Endothelial cell of hepatic sinusoid (primary cell): ENCODE measurements at regions not wholly inside any gene's neighbourhood (a gene's known extent, or its start where the extent isn't known, plus 50 kb on each side); places are given as distances from the start of the nearest gene placed in this dataset.
"Not testable (repeated sequence)": the region's sequence is repeated elsewhere in the genome, so short reads cannot be mapped to it uniquely, and the experiment has no call there.

ENCODE experiments used
- in situ Hi-C: cut with HindIII; loops from 2 replicates; pipeline ENCODE4 v1.10.0; 2017; ENCODE audit warnings: low sequenced_read_pairs

GRCh38 chr6:48472091-48472490 lies 361.1 kb upstream of the PTCHD4 start:
- in situ Hi-C loops, result no loop called here

- in situ Hi-C loops, result no loop called here
These were observed 360.3 kb upstream of the PTCHD4 start for GRCh38 chr6:48471326-48471725.

GRCh38 chr6:48449002-48449401 lies 338.0 kb upstream of the PTCHD4 start:
- in situ Hi-C loops, result no loop called here

GRCh38 chr6:48447251-48447650 lies 336.3 kb upstream of the PTCHD4 start:
- in situ Hi-C loops, result no loop called here

- in situ Hi-C loops, result no loop called here
These were observed 318.6 kb upstream of the PTCHD4 start for GRCh38 chr6:48429610-48430009.

- in situ Hi-C loops, result no loop called here
These were observed 318.0 kb upstream of the PTCHD4 start for GRCh38 chr6:48429021-48429420.

- in situ Hi-C loops, result no loop called here
These were observed 315.6 kb upstream of the PTCHD4 start for GRCh38 chr6:48426636-48427035.

- in situ Hi-C loops, result no loop called here
These were observed 312.8 kb upstream of the PTCHD4 start for GRCh38 chr6:48423640-48424365.

- in situ Hi-C loops, result no loop called here
These were observed 309.0 kb upstream of the PTCHD4 start for GRCh38 chr6:48419992-48420391.

- in situ Hi-C loops, result no loop called here
These were observed 306.9 kb upstream of the PTCHD4 start for GRCh38 chr6:48417927-48418326.

GRCh38 chr6:48412656-48413055 lies 301.7 kb upstream of the PTCHD4 start:
- in situ Hi-C loops, result no loop called here

GRCh38 chr6:48404927-48405326 lies 293.9 kb upstream of the PTCHD4 start:
- in situ Hi-C loops, result no loop called here

- in situ Hi-C loops, result no loop called here
These were observed 292.6 kb upstream of the PTCHD4 start for GRCh38 chr6:48403587-48403986.

- in situ Hi-C loops, result no loop called here
These were observed 290.0 kb upstream of the PTCHD4 start for GRCh38 chr6:48401016-48401415.

- in situ Hi-C loops, result no loop called here
These were observed 286.9 kb upstream of the PTCHD4 start for GRCh38 chr6:48397887-48398286.

GRCh38 chr6:48389146-48390043 lies 278.4 kb upstream of the PTCHD4 start:
- in situ Hi-C loops, result no loop called here

GRCh38 chr6:48388044-48388443 lies 277.0 kb upstream of the PTCHD4 start:
- in situ Hi-C loops, result no loop called here

- in situ Hi-C loops, result no loop called here
These were observed 267.9 kb upstream of the PTCHD4 start for GRCh38 chr6:48378884-48379407.

GRCh38 chr6:48377115-48377514 lies 266.1 kb upstream of the PTCHD4 start:
- in situ Hi-C loops, result no loop called here

GRCh38 chr6:48371226-48371625 lies 260.2 kb upstream of the PTCHD4 start:
- in situ Hi-C loops, result not testable (repeated sequence)

GRCh38 chr6:48369100-48369499 lies 258.1 kb upstream of the PTCHD4 start:
- in situ Hi-C loops, result no loop called here

- in situ Hi-C loops, result loop anchor here (5.0 kb wide), 1 partner anchor 53 kb away; no protein-coding TSS in a partner anchor
These were observed 214.7 kb upstream of the PTCHD4 start for GRCh38 chr6:48325701-48326100.
